Gastrocnemius medialis (tissue), 4 donors: ENCODE measurements at regions not wholly inside any gene's neighbourhood (a gene's known extent, or its start where the extent isn't known, plus 50 kb on each side); places are given as distances from the start of the nearest gene placed in this dataset.

Experiments
- ATAC-seq, 2 donors: fragments of 150-250 bp; one replicate each; pipeline ENCODE4 v1.9.1; 2016
- DNase-seq, 2 donors: peaks; one replicate each; pipeline ENCODE4 v3.0.0-alpha.2; 2019
- H3K27ac ChIP-seq, 4 donors: fragments of 200-600 bp; sonication (generic); 1 replicate in 1 of 4; 2 replicates in 3 of 4; pipeline ENCODE4 v1.5.1; 2016 to 2018; ENCODE audit warnings: mild to moderate bottlenecking in 2 of 4, moderate library complexity in 1 of 4
- H3K27me3 ChIP-seq, 3 donors: fragments of 200-600 bp; sonication (generic) in 2 of 3; 1 replicate in 1 of 3; 2 replicates in 2 of 3; pipeline versions ENCODE4 v1.5.1 to v1.6.0; 2016 to 2019; ENCODE audit warnings: mild to moderate bottlenecking in 1 of 3, moderate library complexity in 1 of 3
- H3K36me3 ChIP-seq, 2 donors: fragments of 200-600 bp; sonication (generic) in 1 of 2; one replicate each; pipeline ENCODE4 v1.5.1; 2017 to 2018
- H3K4me1 ChIP-seq, 2 donors: fragments of 200-600 bp; sonication (generic) in 1 of 2; one replicate each; pipeline ENCODE4 v1.5.1; 2016 to 2017; ENCODE audit warnings: mild to moderate bottlenecking in 2 of 2
- H3K4me3 ChIP-seq, 4 donors: fragments of 200-600 bp; sonication (generic) in 3 of 4; 1 replicate in 1 of 4; 2 replicates in 3 of 4; pipeline ENCODE4 v1.5.1; 2016 to 2019; ENCODE audit warnings: mild to moderate bottlenecking in 2 of 4
- H3K9me3 ChIP-seq, 3 donors: fragments of 200-600 bp; sonication (generic) in 2 of 3; 1 replicate in 1 of 3; 2 replicates in 2 of 3; pipeline ENCODE4 v1.5.1; 2016 to 2019
- CTCF ChIP-seq, 5 experiments: fragments of 450-650 bp in 3 of 5; fragments of 200-600 bp in 2 of 5; sonication (generic) in 2 of 5; IDR thresholded peaks in 4 of 5; conservative IDR thresholded peaks in 1 of 5; 1 replicate in 4 of 5; 2 replicates in 1 of 5; pipeline ENCODE4 v1.5.1; 2016 to 2019; ENCODE audit warnings: antibody characterized with exemption in 5 of 5, mild to moderate bottlenecking in 3 of 5, moderate library complexity in 3 of 5
- POLR2A ChIP-seq, 2 donors: fragments of 450-650 bp; IDR thresholded peaks; one replicate each; pipeline ENCODE4 v1.6.1; 2017; ENCODE audit warnings: antibody characterized with exemption in 2 of 2, mild to moderate bottlenecking in 2 of 2, moderate library complexity in 2 of 2
- in situ Hi-C, 4 donors: fragments of 200-750 bp; cut with MboI; loops; one replicate each; pipeline versions ENCODE4 v1.15.0 to v1.8.0; 2017; ENCODE audit warnings: low sequenced_read_pairs in 4 of 4
- intact Hi-C: fragments of 100-400 bp; cut with DNase I; formaldehyde crosslinking; loops from one replicate; pipeline ENCODE4 v1.15.1; 2023; ENCODE audit warnings: low total_unique reads

GRCh38 chr16:11430601-11431317 lies 85.5 kb downstream of the RMI2 start:
- intact Hi-C loops = no loop called here
- Histone ChIP-seq H3K27me3 (no peaks in the 10 kb centered on the region), H3K4me3 (no peak overlapping the region), H3K9me3 (peaks cover 0 to 4% (median 0%) of the 10 kb centered on the region in 3 donors), H3K36me3 (no peaks in the 10 kb centered on the region), H3K27ac (no peak overlapping the region), H3K4me1 (no peaks in the 10 kb centered on the region)
- in situ Hi-C loops = no loop called here
- DNase-seq = no peak
- no peak for ATAC-seq
- TF ChIP-seq CTCF (IDR thresholded peaks at IDR 0.05 in 4 of 5, conservative IDR thresholded peaks at IDR 0.05 in 1 of 5) (no peak), POLR2A (IDR thresholded peaks at IDR 0.05) (no peak)

GRCh38 chr16:11431915-11432465 lies 86.7 kb downstream of the RMI2 start:
- Histone ChIP-seq H3K4me1 (no peaks in the 10 kb centered on the region), H3K36me3 (no peaks in the 10 kb centered on the region), H3K4me3 (no peak overlapping the region), H3K27ac (no peak overlapping the region), H3K9me3 (peaks cover 0 to 4% (median 0%) of the 10 kb centered on the region in 3 donors), H3K27me3 (no peaks in the 10 kb centered on the region)
- TF ChIP-seq CTCF (IDR thresholded peaks at IDR 0.05 in 4 of 5, conservative IDR thresholded peaks at IDR 0.05 in 1 of 5) (no peak), POLR2A (IDR thresholded peaks at IDR 0.05) (no peak)
- ATAC-seq = no peak
- no peak for DNase-seq
- intact Hi-C loops (no loop called here), in situ Hi-C loops (no loop called here)

- Histone ChIP-seq H3K27ac (no peak overlapping the region), H3K36me3 (no peaks in the 10 kb centered on the region), H3K4me3 (no peak overlapping the region), H3K27me3 (no peaks in the 10 kb centered on the region), H3K9me3 (peaks cover 0 to 4% (median 0%) of the 10 kb centered on the region in 3 donors), H3K4me1 (no peaks in the 10 kb centered on the region)
- TF ChIP-seq CTCF (IDR thresholded peaks at IDR 0.05 in 4 of 5, conservative IDR thresholded peaks at IDR 0.05 in 1 of 5) (no peak), POLR2A (IDR thresholded peaks at IDR 0.05) (no peak)
- ATAC-seq (no peak), DNase-seq (no peak)
- intact Hi-C loops = no loop called here
- in situ Hi-C loops = no loop called here
These were observed 87.7 kb downstream of the RMI2 start for GRCh38 chr16:11432856-11433395.

GRCh38 chr16:11435576-11435975 lies 90.3 kb downstream of the RMI2 start:
- no peaks in the 10 kb centered on the region for H3K36me3 ChIP-seq
- ATAC-seq (no peak), DNase-seq (no peak)
- in situ Hi-C loops = no loop called here
- no peak for TF ChIP-seq CTCF (IDR thresholded peaks at IDR 0.05 in 4 of 5, conservative IDR thresholded peaks at IDR 0.05 in 1 of 5)
- TF ChIP-seq POLR2A (IDR thresholded peaks at IDR 0.05) = no peak
- no peak overlapping the region for H3K27ac ChIP-seq
- H3K4me3 ChIP-seq = no peak overlapping the region
- no peaks in the 10 kb centered on the region for H3K27me3 ChIP-seq
- H3K9me3 ChIP-seq = peaks cover 0 to 8% (median 0%) of the 10 kb centered on the region in 3 donors
- no peaks in the 10 kb centered on the region for H3K4me1 ChIP-seq
- intact Hi-C loops = no loop called here
